Epithelial cell of esophagus (primary cell): ENCODE measurements at regions not wholly inside any gene's neighbourhood (a gene's known extent, or its start where the extent isn't known, plus 50 kb on each side); places are given as distances from the start of the nearest gene placed in this dataset.
A peak's percentile ranks its signal among the peaks of the same experiment; 100 is the strongest.

Experiments used
- DNase-seq: peaks from one replicate; pipeline ENCODE4 v3.0.0; 2010; ENCODE audit warnings: low read depth
- H3K4me3 ChIP-seq: 2 replicates; pipeline ENCODE4 v1.5.1; 2011; ENCODE audit warnings: mild to moderate bottlenecking, low read length, control low read depth
- CTCF ChIP-seq: IDR thresholded peaks from 2 replicates; pipeline ENCODE4 v1.5.1; 2011; ENCODE audit warnings: low read depth, mild to moderate bottlenecking, low read length, control low read depth, inconsistent platforms; ENCODE audit not compliant: insufficient read depth; ENCODE audit errors: missing control alignments

GRCh38 chr5:6903934-6904333, 190.7 kb downstream of the TENT4A start:
- no peak for DNase-seq
- TF ChIP-seq CTCF, result no peak
- H3K4me3 ChIP-seq, result no peak overlapping the region

- no peak for DNase-seq
- TF ChIP-seq CTCF, result no peak
- no peak overlapping the region for H3K4me3 ChIP-seq
Measured at GRCh38 chr5:6904860-6905259, 191.6 kb downstream of the TENT4A start.

GRCh38 chr5:6905423-6905822, 192.2 kb downstream of the TENT4A start:
- DNase-seq, result no peak
- H3K4me3 ChIP-seq, result no peak overlapping the region
- TF ChIP-seq CTCF, result no peak

- no peak for TF ChIP-seq CTCF
- DNase-seq, result peak; percentile 28
- no peak overlapping the region for H3K4me3 ChIP-seq
Measured at GRCh38 chr5:6905883-6906282, 192.7 kb downstream of the TENT4A start.

GRCh38 chr5:6907320-6907918, 194.2 kb downstream of the TENT4A start:
- H3K4me3 ChIP-seq, result no peak overlapping the region
- DNase-seq, result no peak
- TF ChIP-seq CTCF, result no peak

GRCh38 chr5:6909901-6910300, 196.7 kb downstream of the TENT4A start:
- no peak for TF ChIP-seq CTCF
- no peak for DNase-seq
- no peak overlapping the region for H3K4me3 ChIP-seq

GRCh38 chr5:6910950-6911349, 197.7 kb downstream of the TENT4A start:
- H3K4me3 ChIP-seq, result no peak overlapping the region
- no peak for DNase-seq
- no peak for TF ChIP-seq CTCF
